Fibroblast of mammary gland (primary cell): ENCODE measurements at regions not wholly inside any gene's neighbourhood (a gene's known extent, or its start where the extent isn't known, plus 50 kb on each side); places are given as distances from the start of the nearest gene placed in this dataset.

Experiments used
- DNase-seq: peaks from one replicate; pipeline ENCODE4 v3.0.0-alpha.2; 2010; ENCODE audit warnings: low read depth
- H3K4me3 ChIP-seq: 2 replicates; pipeline ENCODE4 v1.5.1; 2011; ENCODE audit warnings: low read depth, mild to moderate bottlenecking, low read length, moderate library complexity; ENCODE audit not compliant: control insufficient read depth
- CTCF ChIP-seq: conservative IDR thresholded peaks from 2 replicates; pipeline ENCODE4 v1.5.1; 2011; ENCODE audit warnings: low read depth, low read length, inconsistent platforms; ENCODE audit not compliant: control insufficient read depth, insufficient read depth

GRCh38 chr17:77744066-77744988 is 214.2 kb upstream of the TNRC6C start:
- peak; percentile 18 for DNase-seq
- no peak for TF ChIP-seq CTCF
- no peak overlapping the region for H3K4me3 ChIP-seq

- H3K4me3 ChIP-seq = no peak overlapping the region
- no peak for DNase-seq
- TF ChIP-seq CTCF = no peak
Observed at GRCh38 chr17:77745702-77746101, 212.8 kb upstream of the TNRC6C start.

- no peak overlapping the region for H3K4me3 ChIP-seq
- DNase-seq = no peak
- no peak for TF ChIP-seq CTCF
Observed at GRCh38 chr17:77746393-77746792, 212.1 kb upstream of the TNRC6C start.

GRCh38 chr17:77746896-77747554 is 211.5 kb upstream of the TNRC6C start:
- no peak for TF ChIP-seq CTCF
- no peak for DNase-seq
- H3K4me3 ChIP-seq = no peak overlapping the region

GRCh38 chr17:77748436-77748835 is 210.1 kb upstream of the TNRC6C start:
- no peak for TF ChIP-seq CTCF
- no peak overlapping the region for H3K4me3 ChIP-seq
- DNase-seq = no peak

GRCh38 chr17:77749321-77749751 is 209.2 kb upstream of the TNRC6C start:
- no peak for TF ChIP-seq CTCF
- H3K4me3 ChIP-seq = no peak overlapping the region
- DNase-seq = no peak

GRCh38 chr17:77749989-77750388 is 208.5 kb upstream of the TNRC6C start:
- no peak overlapping the region for H3K4me3 ChIP-seq
- DNase-seq = no peak
- no peak for TF ChIP-seq CTCF
